HFFc6 (cell line): ENCODE measurements at regions not wholly inside any gene's neighbourhood (a gene's known extent, or its start where the extent isn't known, plus 50 kb on each side); places are given as distances from the start of the nearest gene placed in this dataset.

Experiments used
- DNase-seq: peaks from one replicate; pipeline ENCODE4 v3.0.0-alpha.2; 2018
- H3K27ac Mint-ChIP-seq: 2 replicates; pipeline ENCODE4 v1.8.0; 2020; ENCODE audit warnings: mild to moderate bottlenecking, mixed read lengths
- H3K27me3 Mint-ChIP-seq: 2 replicates; pipeline ENCODE4 v1.8.0; 2021; ENCODE audit warnings: mild to moderate bottlenecking, moderate library complexity, mixed read lengths; ENCODE audit not compliant: insufficient read depth
- H3K36me3 Mint-ChIP-seq: 2 replicates; pipeline ENCODE4 v1.8.0; 2021; ENCODE audit warnings: low read depth, mixed read lengths
- H3K4me1 Mint-ChIP-seq: 2 replicates; pipeline ENCODE4 v1.8.0; 2020; ENCODE audit warnings: low read depth, mixed read lengths
- H3K4me3 Mint-ChIP-seq: 2 replicates; pipeline ENCODE4 v1.8.0; 2020; ENCODE audit warnings: mild to moderate bottlenecking, moderate library complexity, mixed read lengths
- H3K9me3 Mint-ChIP-seq: 2 replicates; pipeline ENCODE4 v1.8.0; 2020; ENCODE audit warnings: mild to moderate bottlenecking, mixed read lengths
- TF ChIP-seq, protein P1 (sequence below): fragments of 200-600 bp; sonication (generic); IDR thresholded peaks from 2 replicates; pipeline ENCODE4 v1.5.0; 2021; ENCODE audit warnings: antibody characterized with exemption, mild to moderate bottlenecking

- Mint-ChIP-seq H3K36me3 (no peaks in the 10 kb centered on the region), H3K27ac (no peak overlapping the region), H3K4me3 (no peak overlapping the region), H3K27me3 (no peaks in the 10 kb centered on the region), H3K4me1 (no peaks in the 10 kb centered on the region), H3K9me3 (peaks cover 32% of the 10 kb centered on the region)
- no peak for DNase-seq
- TF ChIP-seq, protein P1, sequence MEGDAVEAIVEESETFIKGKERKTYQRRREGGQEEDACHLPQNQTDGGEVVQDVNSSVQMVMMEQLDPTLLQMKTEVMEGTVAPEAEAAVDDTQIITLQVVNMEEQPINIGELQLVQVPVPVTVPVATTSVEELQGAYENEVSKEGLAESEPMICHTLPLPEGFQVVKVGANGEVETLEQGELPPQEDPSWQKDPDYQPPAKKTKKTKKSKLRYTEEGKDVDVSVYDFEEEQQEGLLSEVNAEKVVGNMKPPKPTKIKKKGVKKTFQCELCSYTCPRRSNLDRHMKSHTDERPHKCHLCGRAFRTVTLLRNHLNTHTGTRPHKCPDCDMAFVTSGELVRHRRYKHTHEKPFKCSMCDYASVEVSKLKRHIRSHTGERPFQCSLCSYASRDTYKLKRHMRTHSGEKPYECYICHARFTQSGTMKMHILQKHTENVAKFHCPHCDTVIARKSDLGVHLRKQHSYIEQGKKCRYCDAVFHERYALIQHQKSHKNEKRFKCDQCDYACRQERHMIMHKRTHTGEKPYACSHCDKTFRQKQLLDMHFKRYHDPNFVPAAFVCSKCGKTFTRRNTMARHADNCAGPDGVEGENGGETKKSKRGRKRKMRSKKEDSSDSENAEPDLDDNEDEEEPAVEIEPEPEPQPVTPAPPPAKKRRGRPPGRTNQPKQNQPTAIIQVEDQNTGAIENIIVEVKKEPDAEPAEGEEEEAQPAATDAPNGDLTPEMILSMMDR: no peak
These were observed 406.0 kb upstream of the DMAC1 start for GRCh38 chr9:8205576-8205975.

DNA sequence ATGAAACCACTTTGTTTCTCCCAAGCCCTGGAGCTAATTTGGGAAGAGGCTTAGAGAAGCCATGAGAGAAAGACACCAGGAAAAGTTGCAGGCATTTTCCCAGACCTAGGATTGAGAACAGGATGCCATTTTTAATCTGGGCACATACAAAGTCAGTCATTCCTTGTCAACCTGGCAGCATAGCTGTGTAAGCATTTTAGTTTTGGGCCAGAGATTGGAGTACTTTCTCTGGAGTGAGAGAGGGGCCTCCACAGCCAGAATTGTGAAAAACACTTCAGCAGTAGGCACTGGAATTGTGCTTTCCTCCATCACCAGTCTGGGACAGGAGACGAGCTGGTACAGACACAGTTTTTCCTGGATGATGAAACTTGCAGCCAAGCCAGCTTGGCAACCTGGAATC, 390.3 kb upstream of the DMAC1 start:
- DNase-seq: no peak
- Mint-ChIP-seq H3K9me3 (peaks cover 85% of the 10 kb centered on the region), H3K27ac (no peak overlapping the region), H3K4me1 (no peaks in the 10 kb centered on the region), H3K4me3 (no peak overlapping the region), H3K36me3 (no peaks in the 10 kb centered on the region), H3K27me3 (no peaks in the 10 kb centered on the region)
- TF ChIP-seq, protein P1: no peak

- Mint-ChIP-seq H3K9me3 (peaks cover 85% of the 10 kb centered on the region), H3K27ac (no peak overlapping the region), H3K27me3 (no peaks in the 10 kb centered on the region), H3K4me1 (no peaks in the 10 kb centered on the region), H3K36me3 (no peaks in the 10 kb centered on the region), H3K4me3 (no peak overlapping the region)
- TF ChIP-seq, protein P1: no peak
- DNase-seq: no peak
These were observed 389.3 kb upstream of the DMAC1 start for GRCh38 chr9:8188723-8189407.

DNA sequence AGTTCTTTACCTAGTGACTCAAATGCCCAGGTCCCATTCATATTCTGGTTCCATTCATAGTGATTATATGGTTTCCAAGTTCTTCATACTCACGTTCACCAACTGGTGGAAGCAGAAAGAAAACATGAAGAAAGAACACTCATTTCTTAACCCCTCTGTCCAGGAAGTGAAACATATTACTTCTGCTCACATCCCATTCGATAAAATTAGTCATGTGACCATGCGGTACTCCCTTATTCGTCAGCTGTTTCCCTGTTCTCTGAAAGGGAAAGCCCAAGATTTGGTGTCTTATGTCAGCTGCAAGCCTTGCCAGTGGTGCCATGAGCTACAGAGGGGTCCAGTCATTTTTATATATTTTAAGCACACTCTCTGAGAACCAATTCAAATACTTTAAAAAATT, 387.0 kb upstream of the DMAC1 start:
- Mint-ChIP-seq H3K36me3 (no peaks in the 10 kb centered on the region), H3K9me3 (peaks cover 77% of the 10 kb centered on the region), H3K4me1 (no peaks in the 10 kb centered on the region), H3K27me3 (no peaks in the 10 kb centered on the region), H3K4me3 (no peak overlapping the region), H3K27ac (no peak overlapping the region)
- TF ChIP-seq, protein P1: no peak
- DNase-seq: no peak

GRCh38 chr9:8183618-8184017, 384.0 kb upstream of the DMAC1 start:
- no peak overlapping the region for H3K27ac Mint-ChIP-seq
- H3K27me3 Mint-ChIP-seq: no peaks in the 10 kb centered on the region
- no peaks in the 10 kb centered on the region for H3K36me3 Mint-ChIP-seq
- DNase-seq: no peak
- no peak overlapping the region for H3K4me3 Mint-ChIP-seq
- H3K9me3 Mint-ChIP-seq: peaks cover 54% of the 10 kb centered on the region
- TF ChIP-seq, protein P1: no peak
- H3K4me1 Mint-ChIP-seq: no peaks in the 10 kb centered on the region
